ENCODE measurements at regions not wholly inside any gene's neighbourhood (a gene's known extent, or its start where the extent isn't known, plus 50 kb on each side); places are given as distances from the start of the nearest gene placed in this dataset.

GRCh38 chr9:23907343-23907742 lies 81.3 kb upstream of the ELAVL2 start:
- no peaks in the 10 kb centered on the region for H4K20me1 ChIP-seq (ENCODE audit: insufficient read depth, low read length)
- no peaks in the 10 kb centered on the region for H3K4me1 ChIP-seq (ENCODE audit: insufficient read depth, low read length)
- in situ Hi-C loops (cut with HindIII; ENCODE audit: extremely low pct_ligation_motif_present, low pct_unique_long_range_greater_than_20kb), result loop anchor here (25.0 kb wide), 1 partner anchor 105 kb away; no protein-coding TSS in a partner anchor
- H3K9ac ChIP-seq (ENCODE audit: insufficient read depth, low read depth, low read length), result no peak overlapping the region
- BruUV-seq (replicated peaks), result no TSS peak
- ChIA-PET POLR2A (no interaction called here), CTCF (ENCODE audit: low intra/inter-chr PET ratio, low total read pairs) (no interaction called here)
- no peak overlapping the region for H2AFZ ChIP-seq (ENCODE audit: low read length)
- TF ChIP-seq HNF1A (IDR thresholded peaks at IDR 0.05; ENCODE audit: low read depth), result no peak
- TF ChIP-seq HNF1A (CRISPR knock-in tag; IDR thresholded peaks at IDR 0.05; ENCODE audit: borderline replicate concordance), result no peak
- no peak for TF ChIP-seq MYPOP (CRISPR knock-in tag; IDR thresholded peaks at IDR 0.05)
- no peak for TF ChIP-seq ARID2 (CRISPR knock-in tag; IDR thresholded peaks at IDR 0.05; ENCODE audit: borderline replicate concordance)
- TF ChIP-seq ZNF142 (CRISPR knock-in tag; IDR thresholded peaks at IDR 0.05), result no peak
- no peak for TF ChIP-seq NAIF1 (CRISPR knock-in tag; IDR thresholded peaks at IDR 0.05; ENCODE audit: borderline replicate concordance)
- TF ChIP-seq YEATS2 (CRISPR knock-in tag; IDR thresholded peaks at IDR 0.05; ENCODE audit: borderline replicate concordance), result no peak
- no peak for TF ChIP-seq MED8 (CRISPR knock-in tag; IDR thresholded peaks at IDR 0.05; ENCODE audit: insufficient replicate concordance)
- TF ChIP-seq ZBTB25 (CRISPR knock-in tag; IDR thresholded peaks at IDR 0.05), result no peak
- H3K4me2 ChIP-seq (ENCODE audit: low read depth, low read length), result no peak overlapping the region
- H3K4me3 ChIP-seq (replicated peaks in 1 of 3; ENCODE audit: insufficient read depth in 1 of 3, low read depth in 2 of 3, low read length in 3 of 3), result no peak overlapping the region
- 0% methylated on average over 1 of the region's 1 CpG for WGBS (ENCODE audit: low lambda C conversion rate)
- no peaks in the 10 kb centered on the region for H3K27me3 ChIP-seq (ENCODE audit: control insufficient read depth in 1 of 2, insufficient read depth in 2 of 2, low read length in 2 of 2)
- no peak for ATAC-seq
- DNase-seq (ENCODE audit: low spot score), result no peak
- intact Hi-C loops (cut with micrococcal nuclease; ENCODE audit: unreplicated experiment), result no loop called here
- H3K27ac ChIP-seq (ENCODE audit: extremely low read length, insufficient read depth, low read length), result no peak overlapping the region
- no peaks in the 10 kb centered on the region for H3K36me3 ChIP-seq (replicated peaks in 1 of 2; ENCODE audit: control insufficient read depth in 1 of 2, insufficient read depth in 2 of 2, low read length in 2 of 2)
- peaks cover 66% of the 10 kb centered on the region for H3K9me3 ChIP-seq (ENCODE audit: low read length)
- FAIRE-seq, result no peak
- no peaks in the 10 kb centered on the region for H3K79me2 ChIP-seq (ENCODE audit: insufficient read depth, low read length)
